ENCODE measurements at regions not wholly inside any gene's neighbourhood (a gene's known extent, or its start where the extent isn't known, plus 50 kb on each side); places are given as distances from the start of the nearest gene placed in this dataset.

- TF ChIP-seq REST (IDR thresholded peaks at IDR 0.05; ENCODE audit: insufficient read depth in 1 of 2, low read depth in 2 of 2, low read length in 2 of 2) (no peak), POLR2AphosphoS5 (IDR thresholded peaks at IDR 0.05; ENCODE audit: low read depth, low read length) (no peak), SIN3A (IDR thresholded peaks at IDR 0.05; ENCODE audit: borderline replicate concordance, insufficient read depth, low read length) (no peak)
Observed at GRCh38 chr9:88747768-88748167, 212.8 kb downstream of the NXNL2 start.

Data from PFSK-1 (cell line).